Uterus (tissue), 3 donors: ENCODE measurements at regions not wholly inside any gene's neighbourhood (a gene's known extent, or its start where the extent isn't known, plus 50 kb on each side); places are given as distances from the start of the nearest gene placed in this dataset.
"Not testable (repeated sequence)": the region's sequence is repeated elsewhere in the genome, so short reads cannot be mapped to it uniquely, and the experiment has no call there.

ENCODE experiments used
- DNase-seq, 2 donors: peaks; one replicate each; pipeline ENCODE4 v3.0.0-alpha.2; 2019 to 2020
- H3K27ac ChIP-seq, 2 donors: fragments of 200-600 bp; sonication (generic); 1 replicate in 1 of 2; 2 replicates in 1 of 2; pipeline ENCODE4 v1.5.1; 2016 to 2018
- H3K27me3 ChIP-seq, 2 donors: fragments of 200-600 bp; sonication (generic); one replicate each; pipeline ENCODE4 v1.5.1; 2018 to 2019; ENCODE audit warnings: control low read depth in 1 of 2
- H3K36me3 ChIP-seq, 2 donors: fragments of 200-600 bp; sonication (generic); one replicate each; pipeline ENCODE4 v1.5.1; 2019; ENCODE audit warnings: control low read depth in 1 of 2
- H3K4me1 ChIP-seq, 2 donors: fragments of 200-600 bp; sonication (generic); one replicate each; pipeline ENCODE4 v1.5.1; 2018 to 2019; ENCODE audit warnings: control low read depth in 1 of 2
- H3K4me3 ChIP-seq, 2 donors: fragments of 200-600 bp; sonication (generic); 1 replicate in 1 of 2; 2 replicates in 1 of 2; pipeline ENCODE4 v1.5.1; 2018 to 2019; ENCODE audit warnings: mild to moderate bottlenecking in 1 of 2
- H3K9me3 ChIP-seq, 2 donors: fragments of 200-600 bp; sonication (generic); one replicate each; pipeline ENCODE4 v1.5.1; 2019; ENCODE audit warnings: control low read depth in 1 of 2
- CTCF ChIP-seq, 4 experiments: fragments of 200-600 bp in 2 of 4; fragments of 450-650 bp in 2 of 4; sonication (generic) in 2 of 4; IDR thresholded peaks; one replicate each; pipeline ENCODE4 v1.5.1; 2016 to 2019; ENCODE audit warnings: antibody characterized with exemption in 4 of 4, mild to moderate bottlenecking in 2 of 4, moderate library complexity in 1 of 4
- POLR2A ChIP-seq, 2 donors: fragments of 450-650 bp; IDR thresholded peaks; one replicate each; pipeline ENCODE4 v1.6.1; 2016; ENCODE audit warnings: antibody characterized with exemption in 2 of 2, mild to moderate bottlenecking in 1 of 2, moderate library complexity in 1 of 2
- intact Hi-C: fragments of 100-400 bp; cut with DNase I; formaldehyde crosslinking; loops from one replicate; pipeline ENCODE4 v1.15.1; 2023; ENCODE audit warnings: low total_unique reads
- donor health status: DM: yes; HTN: yes; CAD: no.

DNA sequence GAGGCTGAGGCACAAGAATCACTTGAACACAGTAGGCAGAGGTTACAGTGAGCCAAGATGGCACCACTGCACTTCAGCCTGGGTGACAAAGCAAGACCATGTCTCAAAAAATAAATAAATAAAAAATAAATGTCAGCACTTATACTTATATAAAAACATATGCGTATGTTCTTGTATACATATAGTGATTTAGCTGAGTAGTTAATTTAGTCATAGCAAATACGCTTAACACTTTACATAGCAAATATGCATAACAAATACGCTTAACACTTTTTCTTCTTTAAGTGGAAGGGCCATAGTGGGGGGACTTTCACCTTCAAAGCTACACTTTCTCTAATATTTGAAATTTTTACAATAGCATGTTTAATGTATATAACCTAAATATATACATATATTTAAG is 64.0 kb upstream of the CAPRIN1 start:
- H3K27me3 ChIP-seq: no peaks in the 10 kb centered on the region
- H3K4me1 ChIP-seq: no peaks in the 10 kb centered on the region
- no peak overlapping the region for H3K27ac ChIP-seq
- H3K4me3 ChIP-seq: no peak overlapping the region
- TF ChIP-seq POLR2A (IDR thresholded peaks at IDR 0.05) (no peak), CTCF (IDR thresholded peaks at IDR 0.05) (no peak)
- no peak for DNase-seq
- intact Hi-C loops: no loop called here
- no peaks in the 10 kb centered on the region for H3K36me3 ChIP-seq
- no peaks in the 10 kb centered on the region for H3K9me3 ChIP-seq

DNA sequence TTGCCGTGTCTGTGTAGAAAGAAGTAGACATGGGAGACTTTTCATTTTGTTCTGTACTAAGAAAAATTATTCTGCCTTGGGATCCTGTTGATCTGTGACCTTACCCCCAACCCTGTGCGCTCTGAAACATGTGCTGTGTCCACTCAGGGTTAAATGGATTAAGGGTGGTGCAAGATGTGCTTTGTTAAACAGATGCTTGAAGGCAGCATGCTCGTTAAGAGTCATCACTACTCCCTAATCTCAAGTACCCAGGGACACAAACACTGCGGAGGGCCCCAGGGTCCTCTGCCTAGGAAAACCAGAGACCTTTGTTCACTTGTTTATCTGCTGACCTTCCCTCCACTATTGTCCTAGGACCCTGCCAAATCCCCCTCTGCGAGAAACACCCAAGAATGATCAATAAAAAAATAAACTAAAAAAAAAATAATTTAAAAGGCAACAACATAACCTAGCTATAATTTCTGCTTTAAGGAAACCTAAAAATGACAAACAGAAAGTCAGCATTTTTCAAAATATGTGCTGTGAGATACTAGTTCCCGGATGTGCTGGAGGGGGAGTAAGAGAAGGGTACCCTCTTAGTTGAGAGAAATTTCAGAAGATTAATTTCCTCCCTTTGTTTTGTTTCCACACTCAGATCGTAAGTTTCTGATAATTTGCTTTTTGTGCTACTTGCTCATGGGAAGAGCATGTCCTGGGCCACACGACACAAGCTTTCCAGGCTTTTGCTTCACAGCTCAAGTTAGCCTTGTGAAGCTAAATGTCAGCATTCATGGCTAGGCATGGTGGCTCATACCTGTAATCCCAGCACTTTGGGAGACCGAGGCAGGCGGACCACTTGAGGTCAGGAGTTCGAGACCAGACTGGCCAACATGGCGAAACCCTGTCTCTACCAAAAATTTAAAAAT is 64.7 kb upstream of the CAPRIN1 start:
- H3K4me1 ChIP-seq, H3K4me3 ChIP-seq, H3K9me3 ChIP-seq, DNase-seq, intact Hi-C loops, H3K27ac ChIP-seq, H3K36me3 ChIP-seq, H3K27me3 ChIP-seq: not testable (repeated sequence)

- intact Hi-C loops: no loop called here
- H3K27me3 ChIP-seq: no peaks in the 10 kb centered on the region
Measured at GRCh38 chr11:33984682-33985389, 66.7 kb upstream of the CAPRIN1 start.

GRCh38 chr11:33982661-33983060 is 68.9 kb upstream of the CAPRIN1 start:
- Histone ChIP-seq H3K27me3 (no peaks in the 10 kb centered on the region), H3K9me3 (no peaks in the 10 kb centered on the region), H3K36me3 (no peaks in the 10 kb centered on the region), H3K27ac (no peak overlapping the region), H3K4me1 (no peaks in the 10 kb centered on the region), H3K4me3 (no peak overlapping the region)
- intact Hi-C loops: no loop called here
- TF ChIP-seq POLR2A (IDR thresholded peaks at IDR 0.05) (no peak), CTCF (IDR thresholded peaks at IDR 0.05) (no peak)
- no peak for DNase-seq

More at GRCh38 chr11:33984682-33985389, 66.7 kb upstream of the CAPRIN1 start:
- Histone ChIP-seq H3K9me3 (no peaks in the 10 kb centered on the region), H3K27ac (no peak overlapping the region), H3K36me3 (no peaks in the 10 kb centered on the region), H3K4me1 (no peaks in the 10 kb centered on the region), H3K4me3 (no peak overlapping the region)
- DNase-seq: no peak
- TF ChIP-seq POLR2A (IDR thresholded peaks at IDR 0.05): no peak
- TF ChIP-seq CTCF (IDR thresholded peaks at IDR 0.05): no peak

- TF ChIP-seq CTCF (IDR thresholded peaks at IDR 0.05): no peak
- TF ChIP-seq POLR2A (IDR thresholded peaks at IDR 0.05): no peak
- no peak for DNase-seq
Measured at GRCh38 chr11:33980897-33981296, 70.6 kb upstream of the CAPRIN1 start.

More at GRCh38 chr11:33980897-33981296, 70.6 kb upstream of the CAPRIN1 start:
- Histone ChIP-seq H3K27me3 (no peaks in the 10 kb centered on the region), H3K36me3 (no peaks in the 10 kb centered on the region), H3K27ac (no peak overlapping the region), H3K9me3 (no peaks in the 10 kb centered on the region), H3K4me1 (no peaks in the 10 kb centered on the region), H3K4me3 (no peak overlapping the region)
- intact Hi-C loops: no loop called here
